WTC11 (cell line): ENCODE measurements at regions not wholly inside any gene's neighbourhood (a gene's known extent, or its start where the extent isn't known, plus 50 kb on each side); places are given as distances from the start of the nearest gene placed in this dataset.
"Not testable (repeated sequence)": the region's sequence is repeated elsewhere in the genome, so short reads cannot be mapped to it uniquely, and the experiment has no call there.

Experiments
- ATAC-seq: fragments of 200-7000 bp; cut with Tn5 transposase; 2 replicates; pipeline ENCODE4 v1.10.0; 2021; ENCODE audit warnings: mild to moderate bottlenecking, moderate library complexity
- CTCF ChIA-PET: fragments of 300-600 bp; sonication (Branson Sonifier 250); formaldehyde crosslinking; loops from one replicate; lab custom pipeline; 2021; ENCODE audit warnings: antibody characterized with exemption; lab: Charles Lee
- POLR2A ChIA-PET: fragments of 350-600 bp; sonication (Branson Sonifier 250); formaldehyde crosslinking; loops from one replicate; lab custom pipeline; 2021; ENCODE audit warnings: antibody characterized with exemption; lab: Charles Lee
- DNase-seq: peaks from one replicate; pipeline ENCODE4 v3.0.0; 2021; ENCODE audit warnings: low spot score
- H3K27ac Mint-ChIP-seq: 2 replicates; pipeline ENCODE4 v1.8.0; 2021; ENCODE audit warnings: mixed read lengths
- H3K27me3 Mint-ChIP-seq: 2 replicates; pipeline ENCODE4 v1.8.0; 2021; ENCODE audit warnings: low read depth, mild to moderate bottlenecking, moderate library complexity, mixed read lengths
- H3K36me3 Mint-ChIP-seq: 2 replicates; pipeline ENCODE4 v1.8.0; 2021; ENCODE audit warnings: mixed read lengths
- H3K4me1 Mint-ChIP-seq: 2 replicates; pipeline ENCODE4 v1.8.0; 2022; ENCODE audit warnings: mixed read lengths
- H3K4me3 Mint-ChIP-seq: 2 replicates; pipeline ENCODE4 v1.8.0; 2021; ENCODE audit warnings: mild to moderate bottlenecking, moderate library complexity, mixed read lengths
- H3K9me3 Mint-ChIP-seq: 2 replicates; pipeline ENCODE4 v1.8.0; 2021; ENCODE audit warnings: mixed read lengths
- EMX1 ChIP-seq: fragments of 250-450 bp; sonication (Bioruptor Pico); IDR thresholded peaks from 2 replicates; pipeline ENCODE4 v1.8.0; 2021; ENCODE audit warnings: mild to moderate bottlenecking
- ESRRA ChIP-seq: sonication (generic); formaldehyde crosslinking; IDR thresholded peaks from 2 replicates; pipeline ENCODE4 v1.8.1; 2022; ENCODE audit warnings: mild to moderate bottlenecking, missing genetic modification reagents, borderline replicate concordance
- MYBL2 ChIP-seq: sonication (generic); formaldehyde crosslinking; IDR thresholded peaks from 2 replicates; pipeline ENCODE4 v1.8.1; 2023; ENCODE audit warnings: mild to moderate bottlenecking, moderate library complexity, missing genetic modification reagents
- NFYB ChIP-seq: sonication (generic); formaldehyde crosslinking; conservative IDR thresholded peaks from 2 replicates; pipeline ENCODE4 v1.8.0; 2022; ENCODE audit warnings: low read depth, missing genetic modification reagents
- SMAD3 ChIP-seq: sonication (generic); formaldehyde crosslinking; IDR thresholded peaks from 2 replicates; pipeline ENCODE4 v1.8.0; 2022; ENCODE audit warnings: missing genetic modification reagents, mild to moderate bottlenecking, borderline replicate concordance
- SP1 ChIP-seq: sonication (generic); formaldehyde crosslinking; conservative IDR thresholded peaks from 2 replicates; pipeline ENCODE4 v1.8.1; 2022; ENCODE audit warnings: missing genetic modification reagents
- ZNF121 ChIP-seq: sonication (generic); formaldehyde crosslinking; IDR thresholded peaks from 2 replicates; pipeline ENCODE4 v1.8.0; 2023; ENCODE audit warnings: missing genetic modification reagents
- TF ChIP-seq, protein P1 (sequence below): fragments of 250-450 bp; sonication (Bioruptor Pico); IDR thresholded peaks from 2 replicates; pipeline ENCODE4 v1.8.0; 2021; ENCODE audit warnings: mild to moderate bottlenecking
- TF ChIP-seq, protein P2 (sequence below): sonication (generic); formaldehyde crosslinking; IDR thresholded peaks from 2 replicates; pipeline ENCODE4 v1.8.1; 2023; ENCODE audit warnings: mild to moderate bottlenecking, missing genetic modification reagents, moderate library complexity
- TF ChIP-seq, protein P3 (sequence below): sonication (generic); formaldehyde crosslinking; IDR thresholded peaks from 2 replicates; pipeline ENCODE4 v1.8.0; 2022; ENCODE audit warnings: mild to moderate bottlenecking, missing genetic modification reagents
- TF ChIP-seq, protein P4 (sequence below): sonication (generic); formaldehyde crosslinking; IDR thresholded peaks from 2 replicates; pipeline ENCODE4 v1.8.1; 2022; ENCODE audit warnings: missing genetic modification reagents, borderline replicate concordance
- TF ChIP-seq, protein P5 (sequence below): sonication (generic); formaldehyde crosslinking; IDR thresholded peaks from 2 replicates; pipeline ENCODE4 v1.8.1; 2023; ENCODE audit warnings: mild to moderate bottlenecking, missing genetic modification reagents, moderate library complexity
- TF ChIP-seq, protein P6 (sequence below): sonication (generic); formaldehyde crosslinking; IDR thresholded peaks from 2 replicates; pipeline ENCODE4 v1.8.1; 2022; ENCODE audit warnings: low read depth, mild to moderate bottlenecking, moderate library complexity, missing genetic modification reagents, borderline replicate concordance
- TF ChIP-seq, protein P7 (sequence below): sonication (generic); formaldehyde crosslinking; conservative IDR thresholded peaks from 2 replicates; pipeline ENCODE4 v1.8.1; 2023; ENCODE audit warnings: mild to moderate bottlenecking, low read depth, missing genetic modification reagents, moderate library complexity

DNA sequence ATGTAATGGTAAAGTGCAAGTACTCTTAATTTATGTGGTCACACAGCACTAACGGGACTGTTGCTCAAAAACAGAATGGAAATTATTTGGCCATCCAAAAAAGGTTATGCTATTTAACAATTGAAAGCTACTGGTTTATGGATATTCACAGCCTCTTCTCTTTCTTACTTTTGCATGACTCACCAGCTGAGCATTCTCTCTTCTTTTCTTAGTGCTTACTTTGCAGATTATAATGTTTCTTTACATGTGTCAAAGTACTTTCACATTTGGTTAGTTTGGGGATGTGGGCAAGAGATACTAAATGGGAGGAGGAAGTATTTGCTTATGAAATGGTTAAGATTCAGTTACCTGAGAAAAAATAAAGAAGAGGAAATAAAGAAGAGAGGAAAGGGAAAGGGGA is 610.5 kb downstream of the HTR1B start:
- Mint-ChIP-seq H3K36me3 (no peaks in the 10 kb centered on the region), H3K27ac (peak overlapping the region; percentile 76), H3K9me3 (no peaks in the 10 kb centered on the region), H3K4me3 (peak overlapping the region; percentile 24), H3K27me3 (no peaks in the 10 kb centered on the region)
- POLR2A ChIA-PET, result no interaction called here
- CTCF ChIA-PET, result interaction anchor here (1.2 to 1.7 kb wide), 2 partner anchors 9 to 170 kb away, joined by 5 read pairs; no protein-coding TSS in a partner anchor
- no peak for ATAC-seq
- no peak for DNase-seq
- TF ChIP-seq, protein P1, sequence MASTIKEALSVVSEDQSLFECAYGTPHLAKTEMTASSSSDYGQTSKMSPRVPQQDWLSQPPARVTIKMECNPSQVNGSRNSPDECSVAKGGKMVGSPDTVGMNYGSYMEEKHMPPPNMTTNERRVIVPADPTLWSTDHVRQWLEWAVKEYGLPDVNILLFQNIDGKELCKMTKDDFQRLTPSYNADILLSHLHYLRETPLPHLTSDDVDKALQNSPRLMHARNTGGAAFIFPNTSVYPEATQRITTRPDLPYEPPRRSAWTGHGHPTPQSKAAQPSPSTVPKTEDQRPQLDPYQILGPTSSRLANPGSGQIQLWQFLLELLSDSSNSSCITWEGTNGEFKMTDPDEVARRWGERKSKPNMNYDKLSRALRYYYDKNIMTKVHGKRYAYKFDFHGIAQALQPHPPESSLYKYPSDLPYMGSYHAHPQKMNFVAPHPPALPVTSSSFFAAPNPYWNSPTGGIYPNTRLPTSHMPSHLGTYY, result no peak
- TF ChIP-seq ESRRA, result no peak
- TF ChIP-seq SMAD3 (CRISPR knock-in tag), result no peak
- TF ChIP-seq, protein P2, sequence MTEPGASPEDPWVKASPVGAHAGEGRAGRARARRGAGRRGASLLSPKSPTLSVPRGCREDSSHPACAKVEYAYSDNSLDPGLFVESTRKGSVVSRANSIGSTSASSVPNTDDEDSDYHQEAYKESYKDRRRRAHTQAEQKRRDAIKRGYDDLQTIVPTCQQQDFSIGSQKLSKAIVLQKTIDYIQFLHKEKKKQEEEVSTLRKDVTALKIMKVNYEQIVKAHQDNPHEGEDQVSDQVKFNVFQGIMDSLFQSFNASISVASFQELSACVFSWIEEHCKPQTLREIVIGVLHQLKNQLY, result no peak
- TF ChIP-seq, protein P3, sequence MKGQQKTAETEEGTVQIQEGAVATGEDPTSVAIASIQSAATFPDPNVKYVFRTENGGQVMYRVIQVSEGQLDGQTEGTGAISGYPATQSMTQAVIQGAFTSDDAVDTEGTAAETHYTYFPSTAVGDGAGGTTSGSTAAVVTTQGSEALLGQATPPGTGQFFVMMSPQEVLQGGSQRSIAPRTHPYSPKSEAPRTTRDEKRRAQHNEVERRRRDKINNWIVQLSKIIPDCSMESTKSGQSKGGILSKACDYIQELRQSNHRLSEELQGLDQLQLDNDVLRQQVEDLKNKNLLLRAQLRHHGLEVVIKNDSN (CRISPR knock-in tag), result no peak
- TF ChIP-seq NFYB (CRISPR knock-in tag), result no peak
- TF ChIP-seq, protein P4, sequence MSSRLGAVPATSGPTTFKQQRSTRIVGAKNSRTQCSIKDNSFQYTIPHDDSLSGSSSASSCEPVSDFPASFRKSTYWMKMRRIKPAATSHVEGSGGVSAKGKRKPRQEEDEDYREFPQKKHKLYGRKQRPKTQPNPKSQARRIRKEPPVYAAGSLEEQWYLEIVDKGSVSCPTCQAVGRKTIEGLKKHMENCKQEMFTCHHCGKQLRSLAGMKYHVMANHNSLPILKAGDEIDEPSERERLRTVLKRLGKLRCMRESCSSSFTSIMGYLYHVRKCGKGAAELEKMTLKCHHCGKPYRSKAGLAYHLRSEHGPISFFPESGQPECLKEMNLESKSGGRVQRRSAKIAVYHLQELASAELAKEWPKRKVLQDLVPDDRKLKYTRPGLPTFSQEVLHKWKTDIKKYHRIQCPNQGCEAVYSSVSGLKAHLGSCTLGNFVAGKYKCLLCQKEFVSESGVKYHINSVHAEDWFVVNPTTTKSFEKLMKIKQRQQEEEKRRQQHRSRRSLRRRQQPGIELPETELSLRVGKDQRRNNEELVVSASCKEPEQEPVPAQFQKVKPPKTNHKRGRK, result no peak
- TF ChIP-seq, protein P5, sequence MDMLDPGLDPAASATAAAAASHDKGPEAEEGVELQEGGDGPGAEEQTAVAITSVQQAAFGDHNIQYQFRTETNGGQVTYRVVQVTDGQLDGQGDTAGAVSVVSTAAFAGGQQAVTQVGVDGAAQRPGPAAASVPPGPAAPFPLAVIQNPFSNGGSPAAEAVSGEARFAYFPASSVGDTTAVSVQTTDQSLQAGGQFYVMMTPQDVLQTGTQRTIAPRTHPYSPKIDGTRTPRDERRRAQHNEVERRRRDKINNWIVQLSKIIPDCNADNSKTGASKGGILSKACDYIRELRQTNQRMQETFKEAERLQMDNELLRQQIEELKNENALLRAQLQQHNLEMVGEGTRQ (CRISPR knock-in tag), result no peak
- TF ChIP-seq EMX1 (CRISPR knock-in tag), result no peak
- TF ChIP-seq, protein P6, sequence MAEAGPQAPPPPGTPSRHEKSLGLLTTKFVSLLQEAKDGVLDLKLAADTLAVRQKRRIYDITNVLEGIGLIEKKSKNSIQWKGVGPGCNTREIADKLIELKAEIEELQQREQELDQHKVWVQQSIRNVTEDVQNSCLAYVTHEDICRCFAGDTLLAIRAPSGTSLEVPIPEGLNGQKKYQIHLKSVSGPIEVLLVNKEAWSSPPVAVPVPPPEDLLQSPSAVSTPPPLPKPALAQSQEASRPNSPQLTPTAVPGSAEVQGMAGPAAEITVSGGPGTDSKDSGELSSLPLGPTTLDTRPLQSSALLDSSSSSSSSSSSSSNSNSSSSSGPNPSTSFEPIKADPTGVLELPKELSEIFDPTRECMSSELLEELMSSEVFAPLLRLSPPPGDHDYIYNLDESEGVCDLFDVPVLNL (CRISPR knock-in tag), result no peak
- TF ChIP-seq, all 79 proteins: peak for 0
- peaks cover 24% of the 10 kb centered on the region for H3K4me1 Mint-ChIP-seq

DNA sequence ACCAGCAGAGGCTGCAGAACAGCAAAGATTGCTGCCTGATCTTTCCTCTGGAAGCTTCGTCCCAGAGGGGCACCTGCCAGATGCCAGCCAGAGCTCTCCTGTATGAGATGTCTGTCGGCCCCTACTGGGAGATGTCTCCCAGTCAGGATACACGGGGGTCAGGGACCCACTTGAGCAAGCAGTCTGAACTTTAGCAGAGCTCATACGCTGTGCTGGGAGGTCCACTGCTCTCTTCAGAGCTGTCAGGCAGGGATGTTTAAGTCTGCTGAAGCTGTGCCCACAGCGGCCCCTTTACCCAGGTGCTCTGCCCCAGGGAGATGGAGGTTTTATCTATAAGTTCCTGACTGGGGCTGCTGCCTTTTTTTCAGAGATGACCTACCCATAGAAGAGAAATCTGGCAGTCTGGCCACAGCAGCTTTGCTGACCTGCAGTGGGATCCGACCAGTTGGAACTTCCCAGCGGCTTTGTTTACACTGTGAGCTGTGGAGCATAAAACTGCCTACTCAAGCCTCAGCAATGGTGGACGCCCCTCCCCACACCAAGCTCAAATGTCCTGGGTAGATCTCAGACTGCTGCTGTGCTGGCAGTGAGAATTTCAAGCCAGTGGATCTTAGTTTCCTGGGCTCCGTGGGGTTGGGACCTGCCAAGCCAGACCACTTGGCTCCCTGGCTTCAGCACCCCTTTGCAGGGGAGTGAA is 613.9 kb downstream of the HTR1B start:
- H3K27ac Mint-ChIP-seq, H3K4me3 Mint-ChIP-seq, POLR2A ChIA-PET, H3K36me3 Mint-ChIP-seq, DNase-seq, H3K27me3 Mint-ChIP-seq: not testable (repeated sequence)
- CTCF ChIA-PET, result interaction anchor here (0.5 to 2.3 kb wide), 3 partner anchors 12 to 227 kb away, joined by 3 to 10 read pairs (median 4); no protein-coding TSS in a partner anchor
- H3K4me1 Mint-ChIP-seq, result peaks cover 19% of the 10 kb centered on the region
- peaks cover 21% of the 10 kb centered on the region for H3K9me3 Mint-ChIP-seq
- peak; percentile 32; the same call in 1 of the 2 replicates for ATAC-seq

DNA sequence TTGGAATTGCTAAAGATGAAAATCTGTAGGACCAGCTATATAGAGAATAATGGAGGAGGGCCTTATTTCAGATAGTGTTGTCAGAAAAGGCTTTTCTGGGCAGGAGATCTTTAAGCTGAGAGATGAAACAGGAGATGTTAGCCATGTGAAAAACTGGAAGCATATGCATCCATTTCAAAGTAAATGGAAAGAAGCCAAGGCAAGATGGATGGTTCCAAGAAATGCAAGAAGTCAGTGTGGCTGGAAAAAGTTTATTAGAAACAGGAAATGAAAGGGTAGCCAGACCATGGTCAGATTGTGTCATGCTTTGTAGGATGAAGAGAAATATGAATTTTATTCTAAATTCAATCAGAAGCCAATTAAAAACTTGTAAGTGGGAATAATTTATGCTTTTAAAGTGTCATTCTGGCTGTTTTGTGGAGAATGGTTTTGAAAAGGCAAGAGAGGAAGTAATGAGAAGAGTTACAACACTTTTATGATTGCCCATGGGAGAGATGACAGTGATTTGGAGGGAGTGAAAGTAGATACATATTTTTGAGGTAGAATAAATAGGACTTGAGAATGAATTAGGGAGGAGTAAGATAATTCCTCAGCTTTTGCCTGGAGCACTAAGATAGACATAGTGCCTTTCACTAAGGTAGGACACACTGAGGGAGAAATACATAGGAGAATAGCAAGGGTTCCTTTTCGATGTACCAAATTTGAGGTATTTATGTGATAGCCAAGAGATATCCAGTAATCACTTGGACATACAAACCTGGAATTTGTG is 620.1 kb downstream of the HTR1B start:
- Mint-ChIP-seq H3K9me3 (peaks cover 21% of the 10 kb centered on the region), H3K36me3 (peaks cover 7% of the 10 kb centered on the region; the same call in 1 of the 2 replicates), H3K4me1 (peaks cover 20% of the 10 kb centered on the region), H3K27me3 (no peaks in the 10 kb centered on the region), H3K27ac (no peak overlapping the region), H3K4me3 (no peak overlapping the region)
- DNase-seq (no peak), ATAC-seq (no peak)
- TF ChIP-seq, protein P7, sequence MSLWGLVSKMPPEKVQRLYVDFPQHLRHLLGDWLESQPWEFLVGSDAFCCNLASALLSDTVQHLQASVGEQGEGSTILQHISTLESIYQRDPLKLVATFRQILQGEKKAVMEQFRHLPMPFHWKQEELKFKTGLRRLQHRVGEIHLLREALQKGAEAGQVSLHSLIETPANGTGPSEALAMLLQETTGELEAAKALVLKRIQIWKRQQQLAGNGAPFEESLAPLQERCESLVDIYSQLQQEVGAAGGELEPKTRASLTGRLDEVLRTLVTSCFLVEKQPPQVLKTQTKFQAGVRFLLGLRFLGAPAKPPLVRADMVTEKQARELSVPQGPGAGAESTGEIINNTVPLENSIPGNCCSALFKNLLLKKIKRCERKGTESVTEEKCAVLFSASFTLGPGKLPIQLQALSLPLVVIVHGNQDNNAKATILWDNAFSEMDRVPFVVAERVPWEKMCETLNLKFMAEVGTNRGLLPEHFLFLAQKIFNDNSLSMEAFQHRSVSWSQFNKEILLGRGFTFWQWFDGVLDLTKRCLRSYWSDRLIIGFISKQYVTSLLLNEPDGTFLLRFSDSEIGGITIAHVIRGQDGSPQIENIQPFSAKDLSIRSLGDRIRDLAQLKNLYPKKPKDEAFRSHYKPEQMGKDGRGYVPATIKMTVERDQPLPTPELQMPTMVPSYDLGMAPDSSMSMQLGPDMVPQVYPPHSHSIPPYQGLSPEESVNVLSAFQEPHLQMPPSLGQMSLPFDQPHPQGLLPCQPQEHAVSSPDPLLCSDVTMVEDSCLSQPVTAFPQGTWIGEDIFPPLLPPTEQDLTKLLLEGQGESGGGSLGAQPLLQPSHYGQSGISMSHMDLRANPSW (CRISPR knock-in tag), result no peak
- TF ChIP-seq SP1 (CRISPR knock-in tag) (no peak), ZNF121 (CRISPR knock-in tag) (no peak), MYBL2 (CRISPR knock-in tag) (no peak)
- POLR2A ChIA-PET, result no interaction called here
- CTCF ChIA-PET, result no interaction called here
